OCI-LY1 (cell line): ENCODE measurements at regions not wholly inside any gene's neighbourhood (a gene's known extent, or its start where the extent isn't known, plus 50 kb on each side); places are given as distances from the start of the nearest gene placed in this dataset.

Experiments used
- H2AFZ ChIP-seq: fragments of 200-600 bp; sonication (generic), shearing (Covaris generic); 2 replicates; pipeline ENCODE4 v1.6.0; 2014; ENCODE audit warnings: antibody characterized with exemption, mild to moderate bottlenecking, low read length
- H3F3A ChIP-seq: fragments of 200-600 bp; sonication (generic), shearing (Covaris generic); 2 replicates; pipeline ENCODE4 v1.6.0; 2014; ENCODE audit warnings: mild to moderate bottlenecking, antibody characterized with exemption, low read length, moderate library complexity; ENCODE audit not compliant: insufficient read depth
- H3K27ac ChIP-seq: fragments of 200-600 bp; sonication (generic); 2 replicates; pipeline ENCODE4 v1.5.1; 2014; ENCODE audit warnings: low read length, mixed run types, mild to moderate bottlenecking, low read depth; ENCODE audit not compliant: poor library complexity, severe bottlenecking
- H3K27me3 ChIP-seq: fragments of 200-600 bp; sonication (generic); 2 replicates; pipeline ENCODE4 v1.6.0; 2014; ENCODE audit warnings: antibody characterized with exemption, mild to moderate bottlenecking, low read length, moderate library complexity; ENCODE audit not compliant: insufficient read depth
- H3K36me3 ChIP-seq: fragments of 200-600 bp; sonication (generic); 2 replicates; pipeline ENCODE4 v1.6.1; 2014; ENCODE audit warnings: mild to moderate bottlenecking, antibody characterized with exemption, low read length, moderate library complexity, mixed read lengths; ENCODE audit not compliant: insufficient read depth
- H3K4me1 ChIP-seq: fragments of 200-600 bp; sonication (generic); 2 replicates; pipeline ENCODE4 v1.5.1; 2014; ENCODE audit warnings: mild to moderate bottlenecking, low read length, moderate library complexity; ENCODE audit not compliant: insufficient read depth, severe bottlenecking
- H3K4me2 ChIP-seq: fragments of 200-600 bp; sonication (generic), shearing (Covaris generic); 2 replicates; pipeline ENCODE4 v1.6.1; 2014; ENCODE audit warnings: low read length
- H3K4me3 ChIP-seq: fragments of 200-600 bp; sonication (generic); 2 replicates; pipeline ENCODE4 v1.5.1; 2014; ENCODE audit warnings: low read length, low read depth, mild to moderate bottlenecking, mixed read lengths; ENCODE audit not compliant: poor library complexity, severe bottlenecking
- H3K79me2 ChIP-seq: fragments of 200-600 bp; shearing (Covaris generic); 2 replicates; pipeline ENCODE4 v1.6.1; 2016; ENCODE audit warnings: mixed run types, low read length, mixed read lengths; ENCODE audit not compliant: insufficient read depth
- H3K9ac ChIP-seq: fragments of 200-600 bp; sonication (generic), shearing (Covaris generic); 2 replicates; pipeline ENCODE4 v1.6.1; 2014; ENCODE audit warnings: mild to moderate bottlenecking, low read length, mixed read lengths
- H3K9me2 ChIP-seq: fragments of 200-600 bp; sonication (generic), shearing (Covaris generic); 2 replicates; pipeline ENCODE4 v1.6.1; 2014; ENCODE audit warnings: low read depth, mild to moderate bottlenecking, low read length, mixed read lengths
- H3K9me3 ChIP-seq: fragments of 200-600 bp; shearing (Covaris generic); 2 replicates; pipeline ENCODE4 v1.6.1; 2014; ENCODE audit warnings: low read length, mixed read lengths
- H4K20me1 ChIP-seq: fragments of 200-600 bp; sonication (generic), shearing (Covaris generic); 2 replicates; pipeline ENCODE4 v1.6.0; 2016; ENCODE audit warnings: mild to moderate bottlenecking, low read length; ENCODE audit not compliant: insufficient read depth
- EZH2 ChIP-seq: fragments of 200-600 bp; sonication (generic), shearing (Covaris generic); IDR thresholded peaks from 2 replicates; pipeline ENCODE4 v1.8.0; 2017; ENCODE audit warnings: borderline replicate concordance, mixed run types, mild to moderate bottlenecking, antibody characterized with exemption, low read length, moderate library complexity, mixed read lengths
- TF ChIP-seq, protein P1 (sequence below): fragments of 200-600 bp; sonication (generic), shearing (Covaris generic); IDR thresholded peaks from 2 replicates; pipeline ENCODE4 v1.5.1; 2017; ENCODE audit warnings: mild to moderate bottlenecking, antibody characterized with exemption, low read length, moderate library complexity, mixed read lengths

- TF ChIP-seq, protein P1, sequence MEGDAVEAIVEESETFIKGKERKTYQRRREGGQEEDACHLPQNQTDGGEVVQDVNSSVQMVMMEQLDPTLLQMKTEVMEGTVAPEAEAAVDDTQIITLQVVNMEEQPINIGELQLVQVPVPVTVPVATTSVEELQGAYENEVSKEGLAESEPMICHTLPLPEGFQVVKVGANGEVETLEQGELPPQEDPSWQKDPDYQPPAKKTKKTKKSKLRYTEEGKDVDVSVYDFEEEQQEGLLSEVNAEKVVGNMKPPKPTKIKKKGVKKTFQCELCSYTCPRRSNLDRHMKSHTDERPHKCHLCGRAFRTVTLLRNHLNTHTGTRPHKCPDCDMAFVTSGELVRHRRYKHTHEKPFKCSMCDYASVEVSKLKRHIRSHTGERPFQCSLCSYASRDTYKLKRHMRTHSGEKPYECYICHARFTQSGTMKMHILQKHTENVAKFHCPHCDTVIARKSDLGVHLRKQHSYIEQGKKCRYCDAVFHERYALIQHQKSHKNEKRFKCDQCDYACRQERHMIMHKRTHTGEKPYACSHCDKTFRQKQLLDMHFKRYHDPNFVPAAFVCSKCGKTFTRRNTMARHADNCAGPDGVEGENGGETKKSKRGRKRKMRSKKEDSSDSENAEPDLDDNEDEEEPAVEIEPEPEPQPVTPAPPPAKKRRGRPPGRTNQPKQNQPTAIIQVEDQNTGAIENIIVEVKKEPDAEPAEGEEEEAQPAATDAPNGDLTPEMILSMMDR = no peak
- no peak for TF ChIP-seq EZH2
Measured at GRCh38 chr9:91066856-91067255, 265.2 kb downstream of the SYK start.

DNA sequence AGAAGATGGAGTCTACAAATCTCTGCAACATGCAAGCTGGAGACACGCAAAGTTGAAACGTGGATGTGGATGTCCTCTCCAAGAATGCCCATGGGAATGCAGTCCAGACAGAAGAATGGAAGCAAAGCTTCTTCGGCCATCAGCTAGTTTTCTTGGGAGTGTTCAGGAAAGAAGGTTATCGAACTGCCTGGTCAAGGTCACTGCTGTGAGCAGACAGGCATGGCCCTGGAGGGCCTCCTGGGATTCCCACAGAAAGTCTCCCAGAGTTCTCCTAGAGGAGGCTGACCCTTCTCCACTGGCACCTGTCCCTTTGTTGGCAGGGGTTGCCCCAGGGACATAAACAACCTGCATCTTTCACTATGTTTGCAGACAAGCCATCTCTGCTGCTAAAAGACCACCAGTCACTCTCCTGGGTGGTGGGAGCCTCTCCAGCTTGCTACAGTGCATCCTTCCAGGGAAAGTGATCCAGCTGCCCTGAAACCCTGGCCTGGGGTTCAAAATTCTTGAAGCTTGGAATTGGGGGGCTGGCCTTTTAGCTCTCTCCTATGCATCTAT, 265.8 kb downstream of the SYK start:
- Histone ChIP-seq H3K4me3 (no peak overlapping the region), H3K79me2 (no peaks in the 10 kb centered on the region), H3K9me2 (no peaks in the 10 kb centered on the region), H3K27me3 (0 out of 2 replicates have a peak, but pooled peaks cover 3% of the 10 kb centered on the region), H3K36me3 (no peaks in the 10 kb centered on the region), H3K4me2 (no peak overlapping the region), H3K9me3 (no peaks in the 10 kb centered on the region), H3F3A (no peaks in the 10 kb centered on the region), H2AFZ (no peak overlapping the region), H3K27ac (no peak overlapping the region), H3K9ac (no peak overlapping the region), H4K20me1 (no peaks in the 10 kb centered on the region), H3K4me1 (no peaks in the 10 kb centered on the region)
- TF ChIP-seq EZH2 = no peak
- TF ChIP-seq, protein P1 = no peak

More at GRCh38 chr9:91066856-91067255, 265.2 kb downstream of the SYK start:
- no peaks in the 10 kb centered on the region for H4K20me1 ChIP-seq
- no peaks in the 10 kb centered on the region for H3F3A ChIP-seq
- H3K27ac ChIP-seq = no peak overlapping the region
- H3K9me3 ChIP-seq = no peaks in the 10 kb centered on the region
- H2AFZ ChIP-seq = no peak overlapping the region
- no peaks in the 10 kb centered on the region for H3K9me2 ChIP-seq
- no peak overlapping the region for H3K9ac ChIP-seq
- H3K4me2 ChIP-seq = no peak overlapping the region
- no peaks in the 10 kb centered on the region for H3K4me1 ChIP-seq
- no peaks in the 10 kb centered on the region for H3K36me3 ChIP-seq
- no peaks in the 10 kb centered on the region for H3K79me2 ChIP-seq
- 0 out of 2 replicates have a peak, but pooled peaks cover 3% of the 10 kb centered on the region for H3K27me3 ChIP-seq
- H3K4me3 ChIP-seq = no peak overlapping the region

DNA sequence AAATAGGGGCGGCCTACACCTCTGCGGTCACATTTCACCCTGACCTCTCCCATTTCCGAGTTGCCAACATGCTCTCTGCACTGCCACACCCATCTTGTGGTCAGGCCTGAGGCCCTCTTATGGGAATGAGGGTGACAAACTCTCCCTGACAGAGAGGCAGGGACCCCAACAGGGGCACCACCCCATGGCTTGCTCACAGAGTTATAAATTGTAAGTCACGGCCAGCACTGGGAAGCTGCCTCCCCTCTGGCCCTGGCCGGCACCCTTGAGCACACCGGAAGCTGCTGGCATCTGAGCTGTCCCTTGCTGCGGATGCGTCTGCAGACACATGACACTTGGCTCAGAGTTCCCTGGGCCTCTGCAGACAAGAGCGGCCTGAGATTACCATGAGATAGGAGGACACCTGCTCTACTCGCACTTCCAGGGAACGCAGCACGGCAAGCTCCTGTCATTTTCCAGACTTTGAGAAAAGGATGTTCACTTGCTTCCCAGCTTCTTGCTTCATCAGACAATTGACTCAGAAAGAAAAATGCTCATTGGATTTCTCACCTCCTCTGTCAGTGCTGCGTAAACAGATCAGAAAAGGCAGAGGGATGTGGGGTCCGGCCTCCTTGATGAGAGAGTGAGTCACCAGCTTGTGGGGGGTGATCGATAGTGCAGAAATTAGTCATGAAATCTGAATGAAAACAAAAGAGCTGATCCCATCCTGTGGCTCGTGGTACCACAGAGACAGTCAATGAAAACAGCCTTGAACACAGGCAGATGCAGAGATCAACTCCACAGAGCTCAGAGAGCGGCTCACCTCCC, 269.8 kb downstream of the SYK start:
- H3K4me1 ChIP-seq = no peaks in the 10 kb centered on the region
- H3K27ac ChIP-seq = no peak overlapping the region
- no peaks in the 10 kb centered on the region for H3F3A ChIP-seq
- TF ChIP-seq, protein P1 = no peak
- no peak for TF ChIP-seq EZH2
- no peak overlapping the region for H3K4me3 ChIP-seq
- no peaks in the 10 kb centered on the region for H3K9me3 ChIP-seq
- H3K36me3 ChIP-seq = no peaks in the 10 kb centered on the region
- no peak overlapping the region for H3K4me2 ChIP-seq
- H3K79me2 ChIP-seq = no peaks in the 10 kb centered on the region
- H3K27me3 ChIP-seq = no peaks in the 10 kb centered on the region
- H4K20me1 ChIP-seq = no peaks in the 10 kb centered on the region
- H3K9ac ChIP-seq = no peak overlapping the region
- H3K9me2 ChIP-seq = no peaks in the 10 kb centered on the region
- H2AFZ ChIP-seq = no peak overlapping the region
